ENCODE measurements at regions not wholly inside any gene's neighbourhood (a gene's known extent, or its start where the extent isn't known, plus 50 kb on each side); places are given as distances from the start of the nearest gene placed in this dataset.

GRCh38 chr5:18992264-18992663 is 995.7 kb downstream of the CDH18 start:
- ATAC-seq (no peak), DNase-seq (no peak)
- intact Hi-C loops (cut with DNase I): no loop called here

GRCh38 chr5:18999478-18999877 is 988.5 kb downstream of the CDH18 start:
- ATAC-seq (no peak), DNase-seq (no peak)
- intact Hi-C loops (cut with DNase I): no loop called here

GRCh38 chr5:19001054-19001453 is 986.9 kb downstream of the CDH18 start:
- DNase-seq: no peak
- intact Hi-C loops (cut with DNase I): no loop called here
- ATAC-seq: no peak

- intact Hi-C loops (cut with DNase I): no loop called here
- ATAC-seq: no peak
- no peak for DNase-seq
These were observed 986.5 kb downstream of the CDH18 start for GRCh38 chr5:19001539-19001938.

- DNase-seq: no peak
- ATAC-seq: no peak
- intact Hi-C loops (cut with DNase I): no loop called here
These were observed 985.9 kb downstream of the CDH18 start for GRCh38 chr5:19002111-19002510.

GRCh38 chr5:19018822-19019221 is 969.2 kb downstream of the CDH18 start:
- ATAC-seq (no peak), DNase-seq (no peak)
- intact Hi-C loops (cut with DNase I): no loop called here

GRCh38 chr5:19031491-19031890 is 956.5 kb downstream of the CDH18 start:
- no peak for ATAC-seq
- intact Hi-C loops (cut with DNase I): no loop called here
- DNase-seq: no peak

GRCh38 chr5:19035816-19036215 is 952.2 kb downstream of the CDH18 start:
- DNase-seq: no peak
- ATAC-seq: no peak
- intact Hi-C loops (cut with DNase I): no loop called here

- DNase-seq (no peak), ATAC-seq (no peak)
- intact Hi-C loops (cut with DNase I): no loop called here
These were observed 945.9 kb downstream of the CDH18 start for GRCh38 chr5:19042106-19042505.

GRCh38 chr5:19044311-19044710 is 943.7 kb downstream of the CDH18 start:
- no peak for DNase-seq
- no peak for ATAC-seq
- intact Hi-C loops (cut with DNase I): no loop called here

GRCh38 chr5:19044931-19045695 is 942.9 kb downstream of the CDH18 start:
- DNase-seq: no peak
- ATAC-seq: no peak
- intact Hi-C loops (cut with DNase I): no loop called here

- DNase-seq (no peak), ATAC-seq (no peak)
- intact Hi-C loops (cut with DNase I): no loop called here
These were observed 940.7 kb downstream of the CDH18 start for GRCh38 chr5:19047277-19047676.

- intact Hi-C loops (cut with DNase I): no loop called here
- ATAC-seq: no peak
- no peak for DNase-seq
These were observed 939.3 kb downstream of the CDH18 start for GRCh38 chr5:19048726-19049125.

GRCh38 chr5:19058216-19058615 is 929.8 kb downstream of the CDH18 start:
- ATAC-seq: no peak
- intact Hi-C loops (cut with DNase I): no loop called here
- no peak for DNase-seq

GRCh38 chr5:19064094-19064493 is 923.9 kb downstream of the CDH18 start:
- intact Hi-C loops (cut with DNase I): no loop called here
- ATAC-seq: no peak
- no peak for DNase-seq

GRCh38 chr5:19067741-19068140 is 920.3 kb downstream of the CDH18 start:
- intact Hi-C loops (cut with DNase I): no loop called here
- DNase-seq (no peak), ATAC-seq (no peak)

- DNase-seq (no peak), ATAC-seq (no peak)
- intact Hi-C loops (cut with DNase I): no loop called here
These were observed 889.6 kb downstream of the CDH18 start for GRCh38 chr5:19098434-19098833.

- DNase-seq (no peak), ATAC-seq (no peak)
- intact Hi-C loops (cut with DNase I): no loop called here
These were observed 888.8 kb downstream of the CDH18 start for GRCh38 chr5:19099195-19099594.

GRCh38 chr5:19104948-19105347 is 883.1 kb downstream of the CDH18 start:
- intact Hi-C loops (cut with DNase I): no loop called here

GRCh38 chr5:19122923-19123322 is 865.1 kb downstream of the CDH18 start:
- DNase-seq: no peak
- intact Hi-C loops (cut with DNase I): no loop called here
- ATAC-seq: no peak

More at GRCh38 chr5:19104948-19105347, 883.1 kb downstream of the CDH18 start:
- no peak for DNase-seq
- no peak for ATAC-seq

- intact Hi-C loops (cut with DNase I): no loop called here
- ATAC-seq: no peak
- no peak for DNase-seq
These were observed 861.9 kb downstream of the CDH18 start for GRCh38 chr5:19125956-19126713.
